GM12878 (cell line): ENCODE measurements at regions not wholly inside any gene's neighbourhood (a gene's known extent, or its start where the extent isn't known, plus 50 kb on each side); places are given as distances from the start of the nearest gene placed in this dataset.

Experiments used
- ATAC-seq: fragments of 200-7000 bp; cut with Tn5 transposase; 3 replicates; pipeline ENCODE4 v1.9.1; 2020; ENCODE audit warnings: mild to moderate bottlenecking, moderate library complexity
- BruUV-seq: library from RNA; stranded (reverse); fragments of 400-500 nt; replicated peaks from 2 replicates; lab custom pipeline; 2021; lab: Mats Ljungman, UMichigan
- CTCF ChIA-PET: fragments of 300-600 bp; sonication (Branson Sonifier 250); formaldehyde crosslinking; extraction: SDS; loops from one replicate; lab custom pipeline; 2021; ENCODE audit warnings: inconsistent platforms; lab: Yijun Ruan, JAX
- POLR2A ChIA-PET: fragments of 350-600 bp; formaldehyde crosslinking; extraction: SDS; loops from one replicate; lab custom pipeline; 2021; ENCODE audit warnings: inconsistent platforms; lab: Charles Lee
- RAD21 ChIA-PET: fragments of 300-600 bp; sonication (Branson Sonifier 250); formaldehyde crosslinking; loops from one replicate; lab custom pipeline; 2023; ENCODE audit warnings: antibody characterized with exemption; ENCODE audit not compliant: unreplicated experiment; lab: Charles Lee
- SMC1A ChIA-PET: fragments of 300-600 bp; sonication (Branson Sonifier 250); formaldehyde crosslinking; loops from one replicate; lab custom pipeline; 2023; ENCODE audit not compliant: unreplicated experiment, uncharacterized antibody; lab: Charles Lee
- DNase-seq: peaks from one replicate; pipeline ENCODE4 v3.0.0-alpha.2; 2011; ENCODE audit warnings: low read depth, low spot score
- FAIRE-seq: peaks from 3 replicates; lab custom pipeline; 2011; peaks lifted over from hg19 to GRCh38; lab: Jason Lieb, UNC
- H2AFZ ChIP-seq: 2 replicates; pipeline ENCODE4 v1.6.0; 2011; ENCODE audit warnings: low read depth, low read length, control low read depth; ENCODE audit not compliant: control insufficient read depth
- H3K27ac ChIP-seq: 2 replicates; pipeline ENCODE4 v1.5.1; 2011; ENCODE audit warnings: control low read depth; ENCODE audit not compliant: control insufficient read depth, insufficient read depth
- H3K27me3 ChIP-seq, 2 experiments: replicated peaks in 1 of 2; 2 replicates each; pipeline versions ENCODE4 v1.6.0 to v1.6.1; 2011; ENCODE audit warnings: low read length in 1 of 2; ENCODE audit not compliant: control insufficient read depth in 2 of 2, insufficient read depth in 2 of 2
- H3K36me3 ChIP-seq, 2 experiments: 2 replicates each; pipeline ENCODE4 v1.5.1; 2011; ENCODE audit warnings: low read length in 1 of 2; ENCODE audit not compliant: control insufficient read depth in 2 of 2, insufficient read depth in 2 of 2
- H3K4me1 ChIP-seq: 2 replicates; pipeline ENCODE4 v1.6.1; 2011; ENCODE audit warnings: mild to moderate bottlenecking, low read length, moderate library complexity, mixed read lengths; ENCODE audit not compliant: control insufficient read depth, insufficient read depth
- H3K4me2 ChIP-seq: 2 replicates; pipeline ENCODE4 v1.6.0; 2011; ENCODE audit warnings: control low read depth; ENCODE audit not compliant: control insufficient read depth, insufficient read depth
- H3K4me3 ChIP-seq: fragments of 200-600 bp; sonication (generic); 2 replicates; pipeline ENCODE4 v1.5.1; 2016
- H3K79me2 ChIP-seq: 2 replicates; pipeline ENCODE4 v1.6.0; 2011; ENCODE audit warnings: low read length; ENCODE audit not compliant: control insufficient read depth, insufficient read depth
- H3K9ac ChIP-seq: 2 replicates; pipeline ENCODE4 v1.8.0; 2011; ENCODE audit warnings: low read length, control low read depth, mixed read lengths; ENCODE audit not compliant: control insufficient read depth, insufficient read depth
- H3K9me3 ChIP-seq: replicated peaks from 3 replicates; pipeline ENCODE4 v1.5.1; 2011; ENCODE audit warnings: mild to moderate bottlenecking, low read length; ENCODE audit not compliant: control insufficient read depth, insufficient read depth
- H4K20me1 ChIP-seq: 2 replicates; pipeline ENCODE4 v1.6.0; 2011; ENCODE audit not compliant: control insufficient read depth, insufficient read depth
- CHD1 ChIP-seq: IDR thresholded peaks from 2 replicates; pipeline ENCODE4 v1.6.1; 2012; ENCODE audit warnings: low read depth, low read length, improper control_type of control experiment
- CHD4 ChIP-seq: fragments of 200-600 bp; sonication (generic); IDR thresholded peaks from 2 replicates; pipeline ENCODE4 v1.6.1; 2016; ENCODE audit warnings: mild to moderate bottlenecking
- CREM ChIP-seq: IDR thresholded peaks from 2 replicates; pipeline ENCODE4 v1.6.1; 2014; ENCODE audit warnings: antibody characterized with exemption, low read depth
- E2F4 ChIP-seq: IDR thresholded peaks from 2 replicates; pipeline ENCODE4 v1.6.1; 2012; ENCODE audit warnings: low read depth, low read length, improper control_type of control experiment
- EZH2 ChIP-seq: IDR thresholded peaks from 2 replicates; pipeline ENCODE4 v1.6.1; 2012; ENCODE audit warnings: low read depth, mild to moderate bottlenecking, control low read depth, inconsistent platforms, low read length, borderline replicate concordance; ENCODE audit not compliant: control insufficient read depth
- GABPA ChIP-seq: IDR thresholded peaks from 2 replicates; pipeline ENCODE4 v1.6.1; 2014; ENCODE audit warnings: antibody characterized with exemption, low read depth, mild to moderate bottlenecking, inconsistent platforms
- LARP7 ChIP-seq: fragments of 450-650 bp; IDR thresholded peaks from 2 replicates; pipeline ENCODE4 v1.6.1; 2017; ENCODE audit warnings: mild to moderate bottlenecking
- POLR2AphosphoS2 ChIP-seq: IDR thresholded peaks from 2 replicates; pipeline ENCODE4 v1.6.1; 2011; ENCODE audit warnings: low read depth, mild to moderate bottlenecking, low read length, improper control_type of control experiment, moderate library complexity
- SMARCA5 ChIP-seq: fragments of 450-650 bp; IDR thresholded peaks from 2 replicates; pipeline ENCODE4 v1.6.1; 2017; ENCODE audit warnings: mild to moderate bottlenecking
- USF2 ChIP-seq: IDR thresholded peaks from 2 replicates; pipeline ENCODE4 v1.6.1; 2011; ENCODE audit warnings: low read depth, low read length, improper control_type of control experiment, borderline replicate concordance
- ZBED1 ChIP-seq: IDR thresholded peaks from 2 replicates; pipeline ENCODE4 v1.6.1; 2016; ENCODE audit warnings: borderline replicate concordance
- WGBS: methylation state at CpG from one replicate; pipeline ENCODE4 v1.1.6; 2016; ENCODE audit warnings: low lambda C conversion rate; ENCODE audit not compliant: insufficient replicate concordance, insufficient coverage; ENCODE audit errors: missing lambda C conversion rate; 5-methylcytosine and 5-hydroxymethylcytosine counted together
- in situ Hi-C: fragments of 300-500 bp; cut with MboI; formaldehyde crosslinking; loops from 9 replicates; pipeline ENCODE4 v1.14.3; 2018; ENCODE audit warnings: mixed read lengths
- intact Hi-C: fragments of 100-400 bp; cut with micrococcal nuclease; formaldehyde crosslinking; loops from one replicate; pipeline ENCODE4 v1.14.2; 2022; ENCODE audit not compliant: unreplicated experiment
- TF ChIP-seq, protein P1 (sequence below), 3 experiments: IDR thresholded peaks in 2 of 3; conservative IDR thresholded peaks in 1 of 3; 2 replicates each; pipeline ENCODE4 v1.5.1; 2011; ENCODE audit warnings: low read depth in 3 of 3, low read length in 3 of 3, mild to moderate bottlenecking in 3 of 3, control low read depth in 2 of 3, moderate library complexity in 2 of 3, inconsistent platforms in 1 of 3, mixed read lengths in 1 of 3; ENCODE audit not compliant: control insufficient read depth in 2 of 3, insufficient read depth in 1 of 3; ENCODE audit errors: extremely low read depth in 1 of 3

DNA sequence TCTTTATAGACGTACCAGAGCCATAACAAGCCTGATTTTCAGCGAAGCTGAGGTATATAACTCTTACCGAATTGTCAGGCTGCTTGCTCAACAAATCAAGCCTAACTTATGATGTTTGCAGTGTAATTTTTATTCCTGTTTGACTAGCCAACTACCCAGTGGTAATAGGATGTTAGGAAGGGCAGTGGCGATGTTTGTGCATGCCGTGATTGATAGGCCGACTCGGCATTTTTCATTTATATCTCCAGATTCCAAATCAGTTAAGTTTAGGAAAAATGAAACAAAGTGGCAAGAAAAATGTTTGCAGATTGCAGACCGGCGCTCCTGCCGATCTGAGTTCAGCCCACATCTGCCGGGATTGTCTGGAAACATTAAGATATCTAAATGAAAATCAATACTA lies 401.6 kb upstream of the ZNF507 start:
- ATAC-seq (no peak), FAIRE-seq (no peak), DNase-seq (no peak)
- Histone ChIP-seq H3K4me1 (no peaks in the 10 kb centered on the region), H4K20me1 (no peaks in the 10 kb centered on the region), H3K27ac (no peak overlapping the region), H3K9me3 (no peaks in the 10 kb centered on the region; the same call in 2 of the 3 replicates), H3K9ac (no peak overlapping the region), H2AFZ (no peak overlapping the region), H3K4me3 (no peak overlapping the region), H3K4me2 (no peak overlapping the region), H3K79me2 (no peaks in the 10 kb centered on the region), H3K27me3 (no peaks in the 10 kb centered on the region), H3K36me3 (no peaks in the 10 kb centered on the region)
- TF ChIP-seq CHD4 (no peak), E2F4 (no peak), SMARCA5 (no peak), LARP7 (no peak), GABPA (no peak), CREM (no peak), USF2 (no peak), ZBED1 (no peak), POLR2AphosphoS2 (no peak), EZH2 (no peak), CHD1 (no peak)
- TF ChIP-seq, protein P1, sequence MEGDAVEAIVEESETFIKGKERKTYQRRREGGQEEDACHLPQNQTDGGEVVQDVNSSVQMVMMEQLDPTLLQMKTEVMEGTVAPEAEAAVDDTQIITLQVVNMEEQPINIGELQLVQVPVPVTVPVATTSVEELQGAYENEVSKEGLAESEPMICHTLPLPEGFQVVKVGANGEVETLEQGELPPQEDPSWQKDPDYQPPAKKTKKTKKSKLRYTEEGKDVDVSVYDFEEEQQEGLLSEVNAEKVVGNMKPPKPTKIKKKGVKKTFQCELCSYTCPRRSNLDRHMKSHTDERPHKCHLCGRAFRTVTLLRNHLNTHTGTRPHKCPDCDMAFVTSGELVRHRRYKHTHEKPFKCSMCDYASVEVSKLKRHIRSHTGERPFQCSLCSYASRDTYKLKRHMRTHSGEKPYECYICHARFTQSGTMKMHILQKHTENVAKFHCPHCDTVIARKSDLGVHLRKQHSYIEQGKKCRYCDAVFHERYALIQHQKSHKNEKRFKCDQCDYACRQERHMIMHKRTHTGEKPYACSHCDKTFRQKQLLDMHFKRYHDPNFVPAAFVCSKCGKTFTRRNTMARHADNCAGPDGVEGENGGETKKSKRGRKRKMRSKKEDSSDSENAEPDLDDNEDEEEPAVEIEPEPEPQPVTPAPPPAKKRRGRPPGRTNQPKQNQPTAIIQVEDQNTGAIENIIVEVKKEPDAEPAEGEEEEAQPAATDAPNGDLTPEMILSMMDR (IDR thresholded peaks at IDR 0.05 in 2 of 3, conservative IDR thresholded peaks at IDR 0.05 in 1 of 3; ENCODE audit: control insufficient read depth in 2 of 3, extremely low read depth in 1 of 3, insufficient read depth in 1 of 3, low read depth in 3 of 3, low read length in 3 of 3), result no peak
- intact Hi-C loops (no loop called here), in situ Hi-C loops (no loop called here)
- ChIA-PET POLR2A (no interaction called here), SMC1A (no interaction called here), RAD21 (no interaction called here), CTCF (no interaction called here)
- no TSS peak for BruUV-seq
- WGBS, result 39% methylated on average over 11 of the region's 11 CpGs
